SU-DHL-6 (cell line): ENCODE measurements at regions not wholly inside any gene's neighbourhood (a gene's known extent, or its start where the extent isn't known, plus 50 kb on each side); places are given as distances from the start of the nearest gene placed in this dataset.

Source experiments
- CTCF ChIP-seq: fragments of 200-600 bp; sonication (generic); IDR thresholded peaks from one replicate; pipeline ENCODE4 v1.5.1; 2017; ENCODE audit warnings: antibody characterized with exemption, mild to moderate bottlenecking, low read length, moderate library complexity; ENCODE audit not compliant: insufficient read depth, poor library complexity, severe bottlenecking
- EZH2phosphoT487 ChIP-seq: fragments of 200-600 bp; sonication (generic), shearing (Covaris generic); conservative IDR thresholded peaks from 2 replicates; pipeline ENCODE4 v1.6.1; 2018; ENCODE audit warnings: mild to moderate bottlenecking, antibody characterized with exemption, low read length, moderate library complexity, mixed read lengths

- TF ChIP-seq CTCF (no peak), EZH2phosphoT487 (no peak)
Observed at GRCh38 chr17:15081008-15081407, 184.1 kb downstream of the PMP22 start.
